GM12801 (cell line): ENCODE measurements at regions not wholly inside any gene's neighbourhood (a gene's known extent, or its start where the extent isn't known, plus 50 kb on each side); places are given as distances from the start of the nearest gene placed in this dataset.

Source experiments
- TF ChIP-seq, protein P1 (sequence below): IDR thresholded peaks from one replicate; pipeline ENCODE4 v1.5.1; 2011; ENCODE audit warnings: control low read depth; ENCODE audit not compliant: insufficient read length; ENCODE audit errors: extremely low read depth

DNA sequence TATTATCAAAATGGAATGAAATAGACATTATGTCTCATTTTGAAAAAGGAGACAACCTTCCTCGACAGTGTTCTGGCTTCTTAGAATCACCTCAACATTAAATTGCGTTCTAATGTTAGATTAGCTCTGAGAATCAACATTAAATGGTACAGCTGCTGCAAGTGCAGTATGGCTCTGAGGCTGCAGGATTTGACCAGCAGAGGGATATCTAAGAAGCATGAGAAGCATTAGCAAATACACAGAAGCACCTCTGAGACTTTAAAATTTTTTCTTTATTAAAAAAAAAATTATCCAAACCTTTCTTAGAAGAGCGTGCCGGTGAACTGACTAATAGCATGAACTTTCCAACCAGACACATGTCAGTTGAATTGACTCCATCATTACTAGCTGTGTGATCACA, 253.4 kb upstream of the LRIG3 start:
- TF ChIP-seq, protein P1, sequence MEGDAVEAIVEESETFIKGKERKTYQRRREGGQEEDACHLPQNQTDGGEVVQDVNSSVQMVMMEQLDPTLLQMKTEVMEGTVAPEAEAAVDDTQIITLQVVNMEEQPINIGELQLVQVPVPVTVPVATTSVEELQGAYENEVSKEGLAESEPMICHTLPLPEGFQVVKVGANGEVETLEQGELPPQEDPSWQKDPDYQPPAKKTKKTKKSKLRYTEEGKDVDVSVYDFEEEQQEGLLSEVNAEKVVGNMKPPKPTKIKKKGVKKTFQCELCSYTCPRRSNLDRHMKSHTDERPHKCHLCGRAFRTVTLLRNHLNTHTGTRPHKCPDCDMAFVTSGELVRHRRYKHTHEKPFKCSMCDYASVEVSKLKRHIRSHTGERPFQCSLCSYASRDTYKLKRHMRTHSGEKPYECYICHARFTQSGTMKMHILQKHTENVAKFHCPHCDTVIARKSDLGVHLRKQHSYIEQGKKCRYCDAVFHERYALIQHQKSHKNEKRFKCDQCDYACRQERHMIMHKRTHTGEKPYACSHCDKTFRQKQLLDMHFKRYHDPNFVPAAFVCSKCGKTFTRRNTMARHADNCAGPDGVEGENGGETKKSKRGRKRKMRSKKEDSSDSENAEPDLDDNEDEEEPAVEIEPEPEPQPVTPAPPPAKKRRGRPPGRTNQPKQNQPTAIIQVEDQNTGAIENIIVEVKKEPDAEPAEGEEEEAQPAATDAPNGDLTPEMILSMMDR = no peak

DNA sequence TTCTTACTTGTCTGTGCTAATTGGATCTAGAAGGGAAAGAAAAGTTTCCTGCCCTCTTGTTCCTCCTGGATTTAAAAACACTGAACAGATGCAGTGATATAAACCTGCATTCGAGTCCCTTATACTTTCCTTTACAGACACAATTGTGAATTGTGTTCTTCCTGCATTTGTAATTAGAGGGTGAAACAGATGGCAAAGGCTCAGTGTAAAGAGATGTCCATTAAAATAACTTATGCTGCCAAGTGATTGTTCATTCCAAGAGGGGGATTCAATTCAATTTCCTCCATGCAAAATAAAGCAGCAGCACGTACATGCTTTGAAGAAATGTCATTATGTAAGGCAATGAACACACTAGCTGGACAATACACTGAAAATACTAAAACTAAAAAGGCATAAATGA, 248.3 kb upstream of the LRIG3 start:
- TF ChIP-seq, protein P1 = no peak

- TF ChIP-seq, protein P1 = no peak
Measured at GRCh38 chr12:59166457-59166856, 246.2 kb upstream of the LRIG3 start.

DNA sequence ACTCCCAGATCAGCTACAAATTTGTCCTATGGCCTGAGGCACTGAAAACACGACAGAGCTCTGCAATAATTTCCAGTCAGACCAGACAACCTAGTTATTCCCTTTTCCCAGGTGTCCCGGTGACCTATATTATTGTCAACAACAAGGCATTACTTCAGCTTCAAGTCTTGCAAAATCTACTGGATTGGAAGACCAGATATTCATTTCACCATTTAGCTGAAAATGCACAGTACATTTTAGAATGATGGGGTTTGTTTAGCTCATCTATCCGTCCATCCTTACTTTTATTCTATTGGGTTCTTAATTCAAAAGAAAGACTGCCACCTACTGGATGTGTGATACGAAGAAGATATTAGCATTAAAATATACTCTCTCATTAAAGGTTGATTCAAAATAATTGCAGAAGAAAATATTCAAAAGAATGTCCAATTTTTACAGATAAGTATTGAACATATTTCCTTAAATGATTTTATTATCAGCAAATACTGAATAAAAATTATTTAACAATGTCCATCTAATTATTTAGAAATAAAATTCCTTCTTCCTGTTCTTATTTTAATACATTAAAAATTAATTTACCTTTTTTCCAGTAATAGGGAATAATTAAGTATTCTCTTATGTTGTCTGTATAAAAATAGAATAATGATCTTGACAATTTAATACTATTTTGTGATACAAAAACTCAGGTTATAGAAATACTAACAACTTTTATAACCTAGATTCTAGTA, 244.9 kb upstream of the LRIG3 start:
- TF ChIP-seq, protein P1 = no peak

DNA sequence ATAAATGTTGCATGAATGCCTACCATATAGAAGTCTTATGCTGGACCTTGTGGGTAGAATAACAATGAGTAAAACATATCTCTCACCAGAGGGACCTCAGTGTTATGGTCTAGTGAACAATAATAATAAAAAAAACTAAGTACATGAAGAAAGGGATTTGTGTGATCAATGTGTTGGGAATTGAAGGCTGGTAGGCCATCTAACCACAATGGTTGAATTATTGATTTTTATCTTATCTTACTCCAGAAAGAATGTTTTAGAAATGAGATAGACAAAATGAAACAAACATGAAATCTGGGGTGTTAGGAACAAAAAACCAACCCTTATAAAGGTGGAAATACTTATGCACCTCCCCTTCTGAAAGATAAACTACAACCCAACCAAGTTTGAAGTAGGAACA, 243.9 kb upstream of the LRIG3 start:
- TF ChIP-seq, protein P1 = no peak

DNA sequence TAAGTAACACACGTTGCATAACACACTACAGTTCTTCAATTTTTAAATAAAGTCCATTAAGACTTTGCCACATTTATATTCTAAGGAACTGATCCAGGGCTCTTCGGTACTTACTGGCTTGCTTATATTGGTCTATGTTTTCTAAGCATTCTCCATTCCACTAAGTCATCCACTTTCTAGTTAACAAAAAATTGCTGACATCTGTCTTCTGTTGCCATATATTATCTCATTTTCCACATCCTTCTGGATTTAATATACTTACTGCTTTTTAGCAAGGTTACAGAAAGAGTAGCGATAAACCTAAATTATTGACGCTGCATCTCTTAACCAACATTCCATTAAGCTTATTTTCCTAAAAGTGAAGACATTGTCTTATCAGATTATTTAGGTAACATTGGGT, 238.4 kb upstream of the LRIG3 start:
- TF ChIP-seq, protein P1 = no peak

DNA sequence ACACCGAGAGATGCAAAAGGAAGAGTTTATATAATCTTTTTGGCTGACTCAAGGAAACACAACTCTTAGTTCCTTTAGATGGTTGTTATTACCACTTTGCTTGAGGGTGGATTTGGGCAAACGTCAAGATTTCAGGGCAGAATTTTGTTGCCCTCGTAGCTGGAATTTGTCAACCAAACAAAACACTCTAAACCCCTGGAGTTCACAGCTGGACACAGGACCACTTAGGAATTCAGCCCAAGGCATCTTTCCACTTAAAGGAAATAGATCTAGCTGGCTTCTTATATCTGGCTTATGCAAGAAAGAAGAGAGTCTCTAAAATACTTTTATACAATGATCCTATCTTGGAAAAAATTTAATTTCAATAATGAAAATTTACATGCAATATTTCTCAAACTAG, 237.8 kb upstream of the LRIG3 start:
- TF ChIP-seq, protein P1 = no peak
